ENCODE measurements at regions not wholly inside any gene's neighbourhood (a gene's known extent, or its start where the extent isn't known, plus 50 kb on each side); places are given as distances from the start of the nearest gene placed in this dataset.
A peak's percentile ranks its signal among the peaks of the same experiment; 100 is the strongest.

GRCh38 chr9:109940561-109940960 lies 160.6 kb downstream of the PALM2AKAP2 start:
- no peak for DNase-seq (ENCODE audit: low read depth)

- no peak for DNase-seq (ENCODE audit: low read depth)
Measured at GRCh38 chr9:109941771-109942170, 161.8 kb downstream of the PALM2AKAP2 start.

- DNase-seq (ENCODE audit: low read depth) = no peak
Measured at GRCh38 chr9:109945573-109945972, 165.6 kb downstream of the PALM2AKAP2 start.

- DNase-seq (ENCODE audit: low read depth) = no peak
Measured at GRCh38 chr9:109948453-109948852, 168.5 kb downstream of the PALM2AKAP2 start.

GRCh38 chr9:109950710-109951443 lies 170.9 kb downstream of the PALM2AKAP2 start:
- no peak for DNase-seq (ENCODE audit: low read depth)

- peak; percentile 13 for DNase-seq (ENCODE audit: low read depth)
Measured at GRCh38 chr9:109953300-109953699, 173.3 kb downstream of the PALM2AKAP2 start.

- DNase-seq (ENCODE audit: low read depth) = peak; percentile 57
Measured at GRCh38 chr9:109953813-109954497, 174.0 kb downstream of the PALM2AKAP2 start.

GRCh38 chr9:109956717-109957440 lies 176.9 kb downstream of the PALM2AKAP2 start:
- DNase-seq (ENCODE audit: low read depth) = peak; percentile 62

GRCh38 chr9:109959679-109960078 lies 179.7 kb downstream of the PALM2AKAP2 start:
- DNase-seq (ENCODE audit: low read depth) = no peak

- DNase-seq (ENCODE audit: low read depth) = no peak
Measured at GRCh38 chr9:109961626-109962025, 181.6 kb downstream of the PALM2AKAP2 start.

- DNase-seq (ENCODE audit: low read depth) = no peak
Measured at GRCh38 chr9:109962215-109962614, 182.2 kb downstream of the PALM2AKAP2 start.

GRCh38 chr9:109963079-109963478 lies 183.1 kb downstream of the PALM2AKAP2 start:
- DNase-seq (ENCODE audit: low read depth) = no peak

GRCh38 chr9:109966643-109967368 lies 186.8 kb downstream of the PALM2AKAP2 start:
- no peak for DNase-seq (ENCODE audit: low read depth)

- DNase-seq (ENCODE audit: low read depth) = no peak
Measured at GRCh38 chr9:109967651-109968642, 187.9 kb downstream of the PALM2AKAP2 start.

- DNase-seq (ENCODE audit: low read depth) = peak; percentile 49
Measured at GRCh38 chr9:109969011-109969410, 189.0 kb downstream of the PALM2AKAP2 start.

GRCh38 chr9:109969573-109970237 lies 189.7 kb downstream of the PALM2AKAP2 start:
- DNase-seq (ENCODE audit: low read depth) = no peak

- no peak for DNase-seq (ENCODE audit: low read depth)
Measured at GRCh38 chr9:109971226-109971625, 191.2 kb downstream of the PALM2AKAP2 start.

- DNase-seq (ENCODE audit: low read depth) = peak; percentile 41
Measured at GRCh38 chr9:109972026-109972882, 192.3 kb downstream of the PALM2AKAP2 start.

- DNase-seq (ENCODE audit: low read depth) = no peak
Measured at GRCh38 chr9:109973336-109973735, 193.3 kb downstream of the PALM2AKAP2 start.
